Duodenal mucosa (tissue), 2 donors: ENCODE measurements at regions not wholly inside any gene's neighbourhood (a gene's known extent, or its start where the extent isn't known, plus 50 kb on each side); places are given as distances from the start of the nearest gene placed in this dataset.

Source experiments
- H3K27ac ChIP-seq: one replicate; pipeline ENCODE4 v1.7.0; 2013; ENCODE audit warnings: low read depth, low read length
- H3K27me3 ChIP-seq, 2 donors: one replicate each; pipeline ENCODE4 v1.7.0; 2013; ENCODE audit warnings: low read length in 2 of 2, control low read depth in 1 of 2; ENCODE audit not compliant: insufficient read depth in 2 of 2, control insufficient read depth in 1 of 2
- H3K36me3 ChIP-seq, 2 donors: one replicate each; pipeline ENCODE4 v1.7.0; 2013; ENCODE audit warnings: low read length in 2 of 2, control low read depth in 1 of 2; ENCODE audit not compliant: insufficient read depth in 2 of 2, control insufficient read depth in 1 of 2
- H3K4me1 ChIP-seq, 2 donors: one replicate each; pipeline ENCODE4 v1.7.0; 2013; ENCODE audit warnings: low read length in 2 of 2, control low read depth in 1 of 2; ENCODE audit not compliant: insufficient read depth in 2 of 2, control insufficient read depth in 1 of 2
- H3K4me3 ChIP-seq, 2 donors: one replicate each; pipeline ENCODE4 v1.7.0; 2013; ENCODE audit warnings: low read length in 2 of 2, low read depth in 1 of 2
- H3K9ac ChIP-seq, 2 donors: one replicate each; pipeline ENCODE4 v1.7.0; 2013; ENCODE audit warnings: low read length in 2 of 2, low read depth in 1 of 2
- H3K9me3 ChIP-seq, 2 donors: one replicate each; pipeline ENCODE4 v1.7.0; 2013; ENCODE audit warnings: low read length in 2 of 2, control low read depth in 1 of 2; ENCODE audit not compliant: control insufficient read depth in 1 of 2

DNA sequence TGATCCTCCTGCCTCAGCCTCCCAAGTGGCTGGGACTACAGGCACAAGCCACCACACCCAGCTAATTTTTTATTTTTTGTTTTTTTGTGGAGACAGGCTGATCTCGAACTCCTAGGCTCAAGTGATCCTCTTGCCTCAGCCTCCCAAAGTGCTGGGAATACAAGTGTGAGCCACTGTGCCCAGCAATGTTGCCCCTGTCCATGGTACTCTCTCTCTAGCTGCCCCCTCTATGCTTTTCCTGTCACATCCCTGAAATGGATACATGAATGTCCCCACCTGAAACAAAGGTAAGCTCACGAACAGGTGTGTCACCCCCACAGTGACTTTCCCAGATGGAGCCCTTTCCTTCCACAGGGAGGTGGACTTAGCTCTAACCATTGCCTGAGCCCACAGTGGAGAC lies 141.1 kb upstream of the MGMT start:
- no peak overlapping the region for H3K27ac ChIP-seq
- no peak overlapping the region for H3K4me3 ChIP-seq
- peaks cover 0 to under 1% of the 10 kb centered on the region in 2 donors for H3K9me3 ChIP-seq
- no peaks in the 10 kb centered on the region for H3K36me3 ChIP-seq
- peaks cover 0 to 9% of the 10 kb centered on the region in 2 donors for H3K27me3 ChIP-seq
- H3K9ac ChIP-seq = no peak overlapping the region
- no peaks in the 10 kb centered on the region for H3K4me1 ChIP-seq

DNA sequence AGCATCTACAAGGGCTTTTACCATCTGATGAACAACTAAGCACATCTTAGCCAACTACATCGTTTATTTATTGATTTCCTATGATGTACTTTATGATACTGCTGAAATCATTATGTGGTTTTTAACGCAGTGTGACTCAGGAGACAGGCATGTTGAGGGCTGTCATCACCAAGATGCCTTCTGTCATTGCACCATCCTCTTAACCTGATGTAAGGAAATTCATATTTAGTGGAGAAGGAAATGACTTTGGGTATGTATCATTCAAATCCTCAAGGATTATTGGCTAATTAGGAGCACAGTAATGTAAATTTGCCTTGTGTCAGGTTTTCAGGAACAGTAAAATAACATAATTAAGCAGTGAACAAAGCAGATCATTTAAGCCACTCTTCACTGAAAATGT lies 138.5 kb upstream of the MGMT start:
- Histone ChIP-seq H3K9me3 (no peaks in the 10 kb centered on the region), H3K4me3 (no peak overlapping the region), H3K9ac (no peak overlapping the region), H3K27me3 (peaks cover 0 to 2% of the 10 kb centered on the region in 2 donors), H3K27ac (no peak overlapping the region), H3K36me3 (no peaks in the 10 kb centered on the region), H3K4me1 (no peaks in the 10 kb centered on the region)

DNA sequence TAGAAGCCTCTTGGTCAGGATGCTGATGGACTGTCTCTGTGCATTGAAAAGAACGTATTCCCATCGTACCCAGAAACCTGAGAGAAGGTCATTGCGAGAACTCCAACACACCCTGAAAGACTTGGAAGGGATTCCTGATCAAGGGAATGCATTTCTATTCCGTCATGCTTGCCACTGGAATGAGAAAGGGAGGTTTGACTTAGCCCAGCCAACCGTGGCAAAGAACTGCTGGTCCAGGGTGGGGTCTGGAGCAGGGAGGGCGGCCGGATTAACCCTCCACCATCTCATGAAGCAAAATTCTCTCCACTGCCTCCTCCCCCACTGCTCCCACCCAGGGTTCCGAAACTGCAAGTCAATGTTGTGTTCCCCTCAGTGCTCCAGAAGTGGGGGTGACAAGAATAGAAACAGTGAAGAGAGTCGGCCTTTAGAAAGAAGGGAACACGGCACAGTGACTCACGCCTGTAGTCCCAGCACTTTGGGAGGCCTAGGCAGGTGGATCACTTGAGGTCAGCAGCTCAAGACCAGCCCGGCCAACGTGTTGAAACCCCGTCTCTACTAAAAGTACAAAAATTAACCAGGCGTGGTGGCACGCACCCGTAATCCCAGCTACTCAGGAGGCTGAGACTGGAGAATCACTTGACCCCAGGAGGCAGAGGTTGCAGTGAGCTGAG lies 137.5 kb upstream of the MGMT start:
- H3K36me3 ChIP-seq = no peaks in the 10 kb centered on the region
- H3K4me1 ChIP-seq = no peaks in the 10 kb centered on the region
- peaks cover 0 to 2% of the 10 kb centered on the region in 2 donors for H3K27me3 ChIP-seq
- H3K9ac ChIP-seq = no peak overlapping the region
- no peaks in the 10 kb centered on the region for H3K9me3 ChIP-seq
- no peak overlapping the region for H3K27ac ChIP-seq
- H3K4me3 ChIP-seq = no peak overlapping the region

DNA sequence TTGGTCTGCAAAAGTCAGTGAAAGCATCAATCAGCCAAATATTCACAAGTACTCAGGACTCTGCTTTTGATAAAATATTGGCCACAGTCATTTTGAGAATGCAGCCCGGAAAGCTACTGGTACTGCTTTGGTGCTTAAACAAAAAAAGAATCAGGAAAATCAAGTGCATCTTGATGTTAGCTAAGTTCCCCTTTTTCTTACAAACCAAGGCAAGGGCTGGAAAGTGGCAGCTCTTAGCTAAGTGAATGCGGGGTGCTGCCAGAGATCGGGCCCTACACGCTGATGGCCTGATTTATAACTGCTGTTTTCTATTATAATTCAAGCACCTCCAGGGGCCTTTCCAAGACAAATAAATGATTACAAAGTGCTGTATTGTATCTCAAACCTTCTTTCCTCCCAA lies 136.8 kb upstream of the MGMT start:
- no peak overlapping the region for H3K27ac ChIP-seq
- H3K9me3 ChIP-seq = no peaks in the 10 kb centered on the region
- no peak overlapping the region for H3K9ac ChIP-seq
- no peaks in the 10 kb centered on the region for H3K36me3 ChIP-seq
- H3K4me3 ChIP-seq = no peak overlapping the region
- peaks cover 0 to 2% of the 10 kb centered on the region in 2 donors for H3K27me3 ChIP-seq
- H3K4me1 ChIP-seq = no peaks in the 10 kb centered on the region

DNA sequence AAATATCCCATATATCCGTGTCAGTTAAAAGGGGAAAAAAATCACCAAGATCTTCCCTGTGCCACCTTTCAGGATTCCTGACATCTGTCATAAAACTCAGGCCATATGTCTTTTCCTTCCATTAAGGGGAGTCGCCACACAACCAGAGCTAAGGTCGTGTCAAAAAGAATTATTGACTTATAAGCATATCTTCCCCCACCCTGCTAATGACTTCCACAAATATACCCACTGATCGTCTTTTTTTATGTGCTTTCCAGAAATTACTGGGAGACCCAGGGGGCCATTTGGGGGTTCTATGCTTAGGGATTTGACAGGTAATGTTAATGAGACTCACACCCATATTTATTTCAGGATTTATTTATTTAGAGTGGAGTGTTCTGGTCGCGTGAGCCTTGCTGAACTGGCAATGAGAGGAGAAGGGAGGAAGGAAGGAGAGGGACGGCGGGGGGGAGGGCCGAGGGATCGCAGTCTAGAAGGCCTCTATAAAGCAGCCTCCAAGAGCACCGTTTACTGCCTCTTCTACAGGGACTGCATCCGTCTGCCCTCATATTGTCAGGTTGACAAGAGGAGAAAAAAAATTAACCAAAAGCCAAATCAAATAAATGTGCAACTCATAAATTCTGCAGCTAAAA lies 135.7 kb upstream of the MGMT start:
- H3K4me1 ChIP-seq = no peaks in the 10 kb centered on the region
- H3K9me3 ChIP-seq = no peaks in the 10 kb centered on the region
- no peak overlapping the region for H3K9ac ChIP-seq
- no peaks in the 10 kb centered on the region for H3K36me3 ChIP-seq
- H3K27me3 ChIP-seq = peaks cover 0 to 5% of the 10 kb centered on the region in 2 donors
- H3K27ac ChIP-seq = no peak overlapping the region
- H3K4me3 ChIP-seq = no peak overlapping the region

DNA sequence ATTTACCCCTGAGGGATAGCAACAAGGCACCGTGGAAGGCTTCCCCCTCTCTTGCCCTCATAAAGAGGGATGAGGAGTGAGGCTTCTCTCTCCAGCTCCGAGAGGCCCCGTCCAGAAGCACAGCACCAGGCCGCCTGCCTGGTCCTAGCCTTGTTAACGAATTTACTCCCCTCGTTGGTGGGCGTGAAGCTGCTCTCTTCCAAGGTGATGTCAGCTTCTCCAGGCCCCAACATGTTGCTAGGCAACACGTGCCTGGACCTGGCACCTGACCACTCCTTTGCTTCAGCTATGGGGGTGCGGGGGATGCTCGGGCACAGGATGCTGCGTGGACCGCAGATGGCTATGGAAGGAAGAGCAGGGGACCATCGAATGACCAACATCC lies 135.2 kb upstream of the MGMT start:
- Histone ChIP-seq H3K27me3 (peaks cover 0 to 5% of the 10 kb centered on the region in 2 donors), H3K9me3 (no peaks in the 10 kb centered on the region), H3K27ac (no peak overlapping the region), H3K36me3 (no peaks in the 10 kb centered on the region), H3K4me3 (no peak overlapping the region), H3K9ac (no peak overlapping the region), H3K4me1 (no peaks in the 10 kb centered on the region)

DNA sequence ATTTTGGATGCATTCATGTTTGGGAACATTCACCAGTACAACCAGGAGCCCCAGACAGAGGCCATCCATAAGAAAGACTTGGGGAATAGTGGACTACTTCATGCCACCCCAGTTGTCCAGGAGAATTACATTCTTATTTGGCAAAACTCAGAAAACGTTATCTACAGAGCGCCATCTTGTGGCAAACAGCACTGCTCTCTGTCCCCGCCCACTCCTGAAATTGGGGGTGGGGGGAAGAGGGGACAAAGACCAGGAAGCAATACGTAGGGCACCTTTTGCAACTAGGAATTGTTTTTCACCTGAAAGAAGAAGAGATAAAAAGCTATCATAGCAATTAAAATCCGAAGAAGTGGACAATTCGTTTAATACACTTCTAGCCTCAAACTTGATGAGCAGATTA lies 134.6 kb upstream of the MGMT start:
- no peaks in the 10 kb centered on the region for H3K9me3 ChIP-seq
- H3K36me3 ChIP-seq = no peaks in the 10 kb centered on the region
- no peaks in the 10 kb centered on the region for H3K4me1 ChIP-seq
- no peak overlapping the region for H3K9ac ChIP-seq
- peaks cover 0 to 5% of the 10 kb centered on the region in 2 donors for H3K27me3 ChIP-seq
- H3K27ac ChIP-seq = no peak overlapping the region
- no peak overlapping the region for H3K4me3 ChIP-seq

DNA sequence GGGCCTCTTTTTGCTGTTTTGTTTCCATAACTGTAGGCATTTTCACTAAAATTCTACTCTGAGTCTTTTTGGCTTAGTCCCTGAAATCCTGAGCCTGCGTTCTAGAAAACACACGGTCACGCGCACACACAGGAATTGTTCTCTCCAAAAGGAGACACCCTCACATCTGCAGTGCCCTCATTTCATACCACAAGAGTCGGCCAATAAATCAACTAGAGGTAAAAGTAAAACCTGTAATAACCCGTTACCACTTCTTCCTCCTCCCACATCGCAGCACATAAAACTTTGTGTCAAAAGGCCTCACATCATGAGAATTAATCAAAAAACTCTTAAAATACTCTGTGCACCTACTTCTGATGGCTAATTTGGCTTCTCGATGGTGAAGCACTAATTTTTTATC lies 133.3 kb upstream of the MGMT start:
- Histone ChIP-seq H3K4me3 (no peak overlapping the region), H3K27me3 (peaks cover 0 to 5% of the 10 kb centered on the region in 2 donors), H3K9me3 (no peaks in the 10 kb centered on the region), H3K9ac (no peak overlapping the region), H3K4me1 (no peaks in the 10 kb centered on the region), H3K27ac (no peak overlapping the region), H3K36me3 (no peaks in the 10 kb centered on the region)

DNA sequence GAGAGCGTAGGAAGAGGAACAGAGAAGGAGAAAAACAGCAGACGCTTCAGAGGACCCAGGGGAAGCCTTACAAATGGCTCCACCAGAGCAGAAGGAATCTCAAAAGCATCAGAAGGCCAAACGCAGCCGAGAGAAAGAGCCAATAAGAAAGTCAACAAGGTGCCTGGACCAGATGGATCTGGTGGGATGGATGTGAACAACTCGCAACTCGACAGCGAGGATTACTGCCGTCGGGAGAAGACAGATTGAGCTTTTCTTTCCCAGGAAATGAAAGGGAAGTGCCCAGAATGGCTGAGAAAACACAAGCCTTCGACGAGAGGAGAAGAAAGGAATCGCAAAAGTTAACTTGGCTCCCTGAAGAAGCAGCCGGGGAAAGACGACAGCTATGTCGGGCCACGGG lies 132.8 kb upstream of the MGMT start:
- Histone ChIP-seq H3K9me3 (no peaks in the 10 kb centered on the region), H3K27ac (no peak overlapping the region), H3K27me3 (peaks cover 0 to 5% of the 10 kb centered on the region in 2 donors), H3K4me3 (no peak overlapping the region), H3K9ac (no peak overlapping the region), H3K36me3 (no peaks in the 10 kb centered on the region), H3K4me1 (no peaks in the 10 kb centered on the region)

DNA sequence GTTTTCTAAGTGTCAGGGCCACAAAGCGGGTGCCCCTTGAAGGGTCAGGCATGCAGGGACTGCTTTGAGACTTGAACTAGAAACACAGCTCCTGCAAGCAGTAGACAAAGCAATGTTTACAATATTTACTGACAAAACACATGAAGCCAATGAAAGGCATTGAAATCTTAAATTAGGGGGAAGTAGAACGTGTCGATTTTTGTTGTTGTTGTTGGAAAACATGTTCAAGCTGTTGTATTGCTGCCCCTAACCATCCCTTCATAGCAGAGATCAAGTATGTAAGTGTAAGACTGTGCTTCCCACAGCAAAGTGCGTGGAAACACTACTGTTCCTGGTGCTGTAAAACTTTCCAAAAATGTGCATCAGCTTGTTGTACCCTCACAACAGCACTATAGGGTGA lies 131.6 kb upstream of the MGMT start:
- H3K4me3 ChIP-seq = no peak overlapping the region
- H3K4me1 ChIP-seq = no peaks in the 10 kb centered on the region
- H3K27ac ChIP-seq = no peak overlapping the region
- H3K9me3 ChIP-seq = no peaks in the 10 kb centered on the region
- no peak overlapping the region for H3K9ac ChIP-seq
- H3K36me3 ChIP-seq = no peaks in the 10 kb centered on the region
- H3K27me3 ChIP-seq = peaks cover 0 to 4% of the 10 kb centered on the region in 2 donors
